ENCODE measurements at regions not wholly inside any gene's neighbourhood (a gene's known extent, or its start where the extent isn't known, plus 50 kb on each side); places are given as distances from the start of the nearest gene placed in this dataset.
A peak's percentile ranks its signal among the peaks of the same experiment; 100 is the strongest.

DNA sequence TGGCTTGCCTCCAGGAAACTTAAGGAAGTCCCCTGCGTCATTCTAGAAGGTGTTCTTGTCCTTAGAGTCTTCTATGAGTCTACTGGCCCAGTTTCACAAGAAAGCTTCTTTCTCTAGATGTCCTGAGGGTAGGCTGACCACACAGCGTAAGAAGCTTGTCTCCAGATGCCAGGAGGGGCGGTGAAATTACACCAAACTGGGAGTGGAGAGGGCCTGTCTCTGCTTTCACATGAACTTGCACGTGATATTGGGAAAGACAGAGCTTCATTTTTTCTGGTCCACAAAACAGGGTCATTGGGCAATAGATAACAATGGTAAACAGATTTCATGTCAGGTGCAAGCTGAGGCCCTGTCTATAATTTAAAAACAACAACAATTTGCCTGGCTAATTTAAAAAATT is 85.7 kb upstream of the TBX3 start:
- DNase-seq (ENCODE audit: low read depth) = peak; percentile 35
- H3K4me3 ChIP-seq (ENCODE audit: control insufficient read depth, low read depth, low read length) = no peak overlapping the region
- TF ChIP-seq, protein P1, sequence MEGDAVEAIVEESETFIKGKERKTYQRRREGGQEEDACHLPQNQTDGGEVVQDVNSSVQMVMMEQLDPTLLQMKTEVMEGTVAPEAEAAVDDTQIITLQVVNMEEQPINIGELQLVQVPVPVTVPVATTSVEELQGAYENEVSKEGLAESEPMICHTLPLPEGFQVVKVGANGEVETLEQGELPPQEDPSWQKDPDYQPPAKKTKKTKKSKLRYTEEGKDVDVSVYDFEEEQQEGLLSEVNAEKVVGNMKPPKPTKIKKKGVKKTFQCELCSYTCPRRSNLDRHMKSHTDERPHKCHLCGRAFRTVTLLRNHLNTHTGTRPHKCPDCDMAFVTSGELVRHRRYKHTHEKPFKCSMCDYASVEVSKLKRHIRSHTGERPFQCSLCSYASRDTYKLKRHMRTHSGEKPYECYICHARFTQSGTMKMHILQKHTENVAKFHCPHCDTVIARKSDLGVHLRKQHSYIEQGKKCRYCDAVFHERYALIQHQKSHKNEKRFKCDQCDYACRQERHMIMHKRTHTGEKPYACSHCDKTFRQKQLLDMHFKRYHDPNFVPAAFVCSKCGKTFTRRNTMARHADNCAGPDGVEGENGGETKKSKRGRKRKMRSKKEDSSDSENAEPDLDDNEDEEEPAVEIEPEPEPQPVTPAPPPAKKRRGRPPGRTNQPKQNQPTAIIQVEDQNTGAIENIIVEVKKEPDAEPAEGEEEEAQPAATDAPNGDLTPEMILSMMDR (IDR thresholded peaks at IDR 0.05; ENCODE audit: control insufficient read depth, insufficient read depth, low read depth, low read length, missing control alignments) = no peak

DNA sequence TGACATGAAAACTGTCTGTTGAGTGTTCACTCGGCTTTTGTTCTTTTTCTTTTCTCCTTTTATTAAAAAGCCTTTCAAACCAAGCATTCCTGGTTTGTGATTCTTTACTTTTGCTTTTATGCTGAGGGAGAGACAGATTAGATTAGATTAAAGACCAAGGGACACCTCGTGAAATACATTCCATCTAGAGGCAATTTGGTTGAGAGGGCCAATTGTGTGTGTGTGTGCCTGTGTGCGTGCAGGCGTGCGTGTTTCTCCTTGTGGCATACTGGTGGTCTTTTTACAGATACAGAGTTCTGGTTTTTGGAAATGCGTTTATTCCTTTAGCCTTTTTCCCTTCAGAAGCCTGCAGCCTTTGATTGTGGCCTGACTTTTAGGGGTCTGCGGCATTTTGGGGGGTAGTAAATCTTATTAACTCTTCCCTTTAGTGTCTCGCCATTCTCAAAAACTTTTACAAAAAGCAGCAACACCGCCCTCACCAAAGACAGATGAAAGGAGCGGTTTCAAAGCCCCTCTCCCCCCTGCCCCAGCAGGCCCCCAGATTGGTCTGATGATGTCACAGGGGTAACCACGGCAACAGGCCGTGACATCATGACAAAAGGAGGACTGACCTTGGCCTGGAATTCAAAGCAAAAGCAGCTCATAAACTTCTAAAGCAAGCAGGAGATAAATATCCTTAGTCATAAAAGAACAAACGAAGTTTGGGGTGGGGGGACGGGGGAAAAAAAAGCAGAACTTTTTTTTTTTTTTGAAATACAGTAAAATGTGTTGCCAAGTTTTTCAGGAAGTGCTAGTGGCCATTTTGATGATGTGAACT is 84.1 kb upstream of the TBX3 start:
- DNase-seq (ENCODE audit: low read depth) = no peak
- TF ChIP-seq, protein P1 (IDR thresholded peaks at IDR 0.05; ENCODE audit: control insufficient read depth, insufficient read depth, low read depth, low read length, missing control alignments) = no peak
- no peak overlapping the region for H3K4me3 ChIP-seq (ENCODE audit: control insufficient read depth, low read depth, low read length)

DNA sequence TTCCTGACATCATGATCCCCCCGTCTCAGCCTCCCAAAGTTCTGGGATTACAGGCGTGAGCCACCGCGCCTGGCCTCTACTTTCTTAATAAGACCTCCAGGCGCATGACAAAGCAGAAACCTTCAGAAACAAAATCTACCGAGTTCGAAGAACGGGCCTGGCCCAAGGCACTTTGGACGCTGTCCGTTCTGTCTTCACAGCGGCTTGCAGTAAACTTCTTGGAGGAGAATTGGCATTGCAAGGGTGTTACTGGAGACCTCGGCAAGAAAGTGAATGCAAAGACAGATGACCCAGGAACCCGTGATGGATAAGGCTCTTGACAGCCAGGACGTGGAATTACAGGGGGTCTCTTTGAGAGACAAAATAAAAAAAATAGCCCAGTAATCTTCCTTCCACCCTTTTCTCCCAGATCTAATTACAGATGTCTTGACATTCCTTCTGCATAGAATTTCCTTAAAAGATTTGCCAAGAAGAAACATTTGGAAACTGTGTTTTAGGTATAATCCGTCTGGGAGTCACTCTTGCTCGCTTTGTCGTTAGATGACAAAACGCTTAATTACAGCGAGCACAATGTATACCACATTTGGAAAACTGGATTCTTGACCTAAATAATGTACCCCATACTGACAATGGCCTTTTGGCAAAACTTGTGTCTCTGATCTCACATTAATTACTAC is 83.2 kb upstream of the TBX3 start:
- DNase-seq (ENCODE audit: low read depth) = no peak
- H3K4me3 ChIP-seq (ENCODE audit: control insufficient read depth, low read depth, low read length) = no peak overlapping the region
- TF ChIP-seq, protein P1 (IDR thresholded peaks at IDR 0.05; ENCODE audit: control insufficient read depth, insufficient read depth, low read depth, low read length, missing control alignments) = no peak

DNA sequence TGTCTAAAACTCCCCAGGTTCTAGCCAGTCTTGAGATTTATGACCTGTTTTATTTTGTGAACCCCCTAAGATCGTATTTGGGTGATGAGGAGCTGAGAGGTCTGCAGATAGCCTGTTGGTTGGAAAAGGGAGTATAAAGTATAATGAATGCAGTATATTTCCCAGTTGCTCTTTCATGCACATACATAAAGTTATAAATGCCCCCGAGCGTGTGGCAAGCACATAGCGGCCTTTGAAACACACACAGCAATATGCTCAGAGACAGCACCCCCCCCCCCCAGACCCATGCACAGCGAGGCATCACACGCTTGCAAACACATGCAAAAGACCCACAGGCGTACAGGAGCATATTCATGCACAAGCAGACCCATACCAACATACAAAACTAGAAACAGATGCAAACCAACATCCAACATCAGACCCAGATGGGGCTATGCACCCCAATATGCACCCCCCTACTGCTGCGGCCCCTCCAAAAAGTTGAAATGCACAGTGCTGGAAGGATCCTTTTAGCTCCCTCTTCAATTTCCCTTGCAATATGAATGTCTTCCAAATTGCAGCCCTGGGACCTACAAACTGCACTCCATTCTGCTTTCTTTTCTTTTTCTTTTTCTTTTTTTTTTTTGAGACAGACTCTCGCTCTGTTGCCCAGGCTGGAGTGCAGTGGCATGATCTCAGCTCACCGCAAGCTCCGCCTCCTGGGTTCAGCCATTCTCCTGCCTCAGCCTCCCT is 82.2 kb upstream of the TBX3 start:
- DNase-seq (ENCODE audit: low read depth) = no peak
- TF ChIP-seq, protein P1 (IDR thresholded peaks at IDR 0.05; ENCODE audit: control insufficient read depth, insufficient read depth, low read depth, low read length, missing control alignments) = no peak
- H3K4me3 ChIP-seq (ENCODE audit: control insufficient read depth, low read depth, low read length) = no peak overlapping the region

DNA sequence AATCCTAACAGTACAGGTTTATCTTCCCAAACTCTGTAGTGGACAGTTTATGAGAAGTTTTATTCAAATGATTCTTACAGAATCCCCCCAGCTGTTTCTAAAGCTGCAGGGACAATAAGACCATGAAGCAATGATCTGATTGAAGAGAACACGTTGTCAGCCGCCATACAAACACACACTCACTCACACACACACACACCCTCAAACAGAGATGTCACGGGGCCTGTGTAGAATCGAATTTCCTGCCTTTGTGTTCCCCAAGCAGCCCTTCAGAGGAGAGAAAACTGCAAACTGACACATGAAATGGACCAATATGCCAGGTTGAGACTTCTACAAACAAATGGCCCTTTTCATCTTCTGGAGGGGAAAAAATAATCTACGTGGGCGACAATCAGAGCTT is 80.5 kb upstream of the TBX3 start:
- DNase-seq (ENCODE audit: low read depth) = no peak
- H3K4me3 ChIP-seq (ENCODE audit: control insufficient read depth, low read depth, low read length) = no peak overlapping the region
- TF ChIP-seq, protein P1 (IDR thresholded peaks at IDR 0.05; ENCODE audit: control insufficient read depth, insufficient read depth, low read depth, low read length, missing control alignments) = no peak

DNA sequence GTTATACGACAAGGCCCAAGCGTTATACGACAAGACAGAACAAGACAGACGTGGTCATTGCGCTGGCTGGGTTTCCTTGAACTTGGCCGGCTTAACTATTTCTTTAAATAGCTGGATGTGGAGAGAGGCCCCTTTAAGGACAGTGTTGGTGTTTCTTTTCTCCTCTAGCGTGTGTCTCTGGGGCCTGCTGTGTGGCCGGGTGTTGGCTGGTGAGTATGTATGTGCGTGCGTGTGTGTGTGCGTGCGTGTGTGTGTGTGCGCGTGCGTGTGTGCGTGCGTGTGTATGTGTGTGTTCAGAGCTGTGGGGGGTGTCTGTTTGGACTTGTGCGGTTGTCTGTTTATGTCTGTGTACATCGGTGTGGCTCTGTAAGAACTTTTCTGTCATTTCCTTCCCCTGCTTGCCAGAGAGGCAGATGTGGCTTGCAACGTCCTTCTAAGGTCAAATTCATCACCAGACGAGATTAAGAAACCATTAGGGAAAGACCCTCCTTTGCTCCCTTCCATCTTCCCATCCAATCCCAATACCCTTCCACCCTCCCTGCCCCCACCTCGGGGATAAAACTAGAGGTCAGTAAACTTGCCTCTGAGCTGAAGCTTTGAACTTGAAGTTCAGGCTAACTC is 78.6 kb upstream of the TBX3 start:
- H3K4me3 ChIP-seq (ENCODE audit: control insufficient read depth, low read depth, low read length) = no peak overlapping the region
- no peak for DNase-seq (ENCODE audit: low read depth)
- TF ChIP-seq, protein P1 (IDR thresholded peaks at IDR 0.05; ENCODE audit: control insufficient read depth, insufficient read depth, low read depth, low read length, missing control alignments) = no peak
